Fibroblast of skin of right quadriceps (primary cell): ENCODE measurements at regions not wholly inside any gene's neighbourhood (a gene's known extent, or its start where the extent isn't known, plus 50 kb on each side); places are given as distances from the start of the nearest gene placed in this dataset.

Source experiments
- DNase-seq: peaks from one replicate; pipeline ENCODE4 v3.0.0-alpha.2; 2013

GRCh38 chr20:8994045-8994444, 74.8 kb upstream of the PLCB4 start:
- DNase-seq = no peak

GRCh38 chr20:8995761-8996160, 73.1 kb upstream of the PLCB4 start:
- no peak for DNase-seq

GRCh38 chr20:8996817-8997512, 71.9 kb upstream of the PLCB4 start:
- DNase-seq = no peak

GRCh38 chr20:8997701-8998117, 71.2 kb upstream of the PLCB4 start:
- no peak for DNase-seq

GRCh38 chr20:9011121-9011520, 57.8 kb upstream of the PLCB4 start:
- no peak for DNase-seq

GRCh38 chr20:9015232-9015983, 53.5 kb upstream of the PLCB4 start:
- DNase-seq = peak; percentile 24

GRCh38 chr20:9015984-9016324, 52.9 kb upstream of the PLCB4 start:
- DNase-seq = peak; percentile 51

- no peak for DNase-seq
Measured at GRCh38 chr20:9018346-9018745, 50.5 kb upstream of the PLCB4 start.
